H1 (cell line): ENCODE measurements at regions not wholly inside any gene's neighbourhood (a gene's known extent, or its start where the extent isn't known, plus 50 kb on each side); places are given as distances from the start of the nearest gene placed in this dataset.

ENCODE experiments used
- CTCF ChIA-PET: fragments of 300-600 bp; sonication (Branson Sonifier 250); formaldehyde crosslinking; loops from one replicate; lab custom pipeline; 2021; ENCODE audit not compliant: partially characterized antibody; lab: Charles Lee
- POLR2A ChIA-PET: fragments of 300-600 bp; sonication (Branson Sonifier 250); formaldehyde crosslinking; loops from one replicate; lab custom pipeline; 2021; ENCODE audit warnings: inconsistent platforms; ENCODE audit not compliant: partially characterized antibody; lab: Charles Lee
- DNase-seq, 2 experiments: peaks; one replicate each; pipeline versions ENCODE4 v3.0.0 to v3.0.0-alpha.2; 2010 to 2022; ENCODE audit warnings: low spot score in 2 of 2, low read depth in 1 of 2, mixed read lengths in 1 of 2
- FAIRE-seq: peaks from 2 replicates; lab custom pipeline; 2011; peaks lifted over from hg19 to GRCh38; lab: Jason Lieb, UNC
- H2AFZ ChIP-seq: 2 replicates; pipeline ENCODE4 v1.8.1; 2012; ENCODE audit warnings: low read length, inconsistent platforms
- H2AK5ac ChIP-seq: 2 replicates; pipeline ENCODE4 v1.6.1; 2013; ENCODE audit warnings: low read depth, low read length
- H2BK120ac ChIP-seq: replicated peaks from 2 replicates; pipeline ENCODE3; 2013; ENCODE audit warnings: low read depth, low read length, inconsistent platforms
- H2BK12ac ChIP-seq: 2 replicates; pipeline ENCODE4 v1.6.1; 2013; ENCODE audit warnings: low read depth, low read length
- H2BK15ac ChIP-seq: 2 replicates; pipeline ENCODE4 v1.6.1; 2013; ENCODE audit warnings: low read length
- H2BK20ac ChIP-seq: 2 replicates; pipeline ENCODE4 v1.6.1; 2013; ENCODE audit warnings: low read length
- H2BK5ac ChIP-seq: 2 replicates; pipeline ENCODE4 v1.6.1; 2013; ENCODE audit warnings: low read depth, low read length
- H3K14ac ChIP-seq: 2 replicates; pipeline ENCODE4 v1.6.1; 2013; ENCODE audit warnings: inconsistent platforms; ENCODE audit not compliant: insufficient read length
- H3K18ac ChIP-seq: 2 replicates; pipeline ENCODE4 v1.6.1; 2013; ENCODE audit warnings: low read length; ENCODE audit errors: extremely low read depth
- H3K23ac ChIP-seq: 2 replicates; pipeline ENCODE4 v1.6.1; 2013; ENCODE audit warnings: inconsistent platforms; ENCODE audit not compliant: insufficient read length
- H3K23me2 ChIP-seq: 2 replicates; pipeline ENCODE4 v1.6.1; 2013; ENCODE audit warnings: low read depth, low read length
- H3K27ac ChIP-seq: 2 replicates; pipeline ENCODE4 v1.6.1; 2011; ENCODE audit warnings: low read depth, low read length, inconsistent platforms
- H3K27me3 ChIP-seq, 4 experiments: replicated peaks in 1 of 4; 1 replicate in 1 of 4; 2 replicates in 3 of 4; pipeline versions ENCODE4 v1.6.1 to v1.8.1; 2011 to 2013; ENCODE audit warnings: low read length in 3 of 4, mild to moderate bottlenecking in 3 of 4, inconsistent platforms in 2 of 4, mixed read lengths in 2 of 4, moderate library complexity in 1 of 4; ENCODE audit not compliant: control insufficient read depth in 3 of 4, insufficient read depth in 3 of 4; ENCODE audit errors: extremely low read depth in 1 of 4
- H3K36me3 ChIP-seq, 4 experiments: 2 replicates each; pipeline versions ENCODE4 v1.6.1 to v1.8.1; 2011 to 2013; ENCODE audit warnings: mild to moderate bottlenecking in 4 of 4, low read length in 3 of 4, moderate library complexity in 2 of 4, control low read depth in 1 of 4, inconsistent platforms in 1 of 4; ENCODE audit not compliant: insufficient read depth in 4 of 4, control insufficient read depth in 2 of 4
- H3K4ac ChIP-seq: replicated peaks from 2 replicates; pipeline ENCODE3; 2013; ENCODE audit warnings: low read length, low read depth, mixed read lengths, inconsistent platforms; ENCODE audit not compliant: insufficient read length
- H3K4me1 ChIP-seq, 4 experiments: replicated peaks in 1 of 4; 1 replicate in 1 of 4; 2 replicates in 3 of 4; pipeline versions ENCODE4 v1.6.1 to v1.8.1; 2011 to 2013; ENCODE audit warnings: low read length in 3 of 4, inconsistent platforms in 2 of 4, mixed read lengths in 1 of 4; ENCODE audit not compliant: insufficient read depth in 4 of 4, control insufficient read depth in 3 of 4
- H3K4me2 ChIP-seq, 2 experiments: 2 replicates each; pipeline versions ENCODE4 v1.6.1 to v1.8.1; 2011 to 2013; ENCODE audit warnings: low read depth in 2 of 2, low read length in 2 of 2, control low read depth in 1 of 2, inconsistent platforms in 1 of 2, mild to moderate bottlenecking in 1 of 2; ENCODE audit not compliant: insufficient read depth in 1 of 2
- H3K4me3 ChIP-seq, 4 experiments: fragments of 200-600, 300-600 bp in 1 of 4; sonication (generic), shearing (Covaris generic), sonication (Bioruptor Twin) in 1 of 4; 2 replicates each; pipeline versions ENCODE4 v1.5.1 to v1.8.1; 2011 to 2016; ENCODE audit warnings: low read length in 4 of 4, low read depth in 3 of 4, control low read depth in 2 of 4, inconsistent platforms in 2 of 4, mild to moderate bottlenecking in 2 of 4, mixed read lengths in 1 of 4, moderate library complexity in 1 of 4; ENCODE audit not compliant: insufficient read depth in 2 of 4; ENCODE audit errors: extremely low read depth in 1 of 4
- H3K56ac ChIP-seq: replicated peaks from 2 replicates; pipeline ENCODE3; 2013; ENCODE audit warnings: low read depth, mild to moderate bottlenecking, mixed read lengths, low read length, inconsistent platforms; ENCODE audit not compliant: insufficient read length
- H3K79me1 ChIP-seq: 2 replicates; pipeline ENCODE4 v1.6.1; 2013; ENCODE audit warnings: low read depth, low read length, control low read depth
- H3K79me2 ChIP-seq, 2 experiments: 2 replicates each; pipeline versions ENCODE4 v1.6.1 to v1.8.1; 2012 to 2013; ENCODE audit warnings: low read length in 2 of 2, mild to moderate bottlenecking in 2 of 2, inconsistent platforms in 1 of 2; ENCODE audit not compliant: insufficient read depth in 2 of 2, control insufficient read depth in 1 of 2
- H3K9ac ChIP-seq, 4 experiments: replicated peaks in 1 of 4; 1 replicate in 1 of 4; 2 replicates in 3 of 4; pipeline versions ENCODE4 v1.6.1 to v1.8.1; 2011 to 2013; ENCODE audit warnings: low read depth in 3 of 4, low read length in 3 of 4, control low read depth in 2 of 4, mild to moderate bottlenecking in 2 of 4, moderate library complexity in 2 of 4, inconsistent platforms in 1 of 4; ENCODE audit errors: extremely low read depth in 1 of 4
- H3K9me3 ChIP-seq, 2 experiments: 2 replicates each; pipeline versions ENCODE4 v1.6.1 to v1.8.1; 2012 to 2013; ENCODE audit warnings: mild to moderate bottlenecking in 2 of 2, moderate library complexity in 2 of 2, control low read depth in 1 of 2, inconsistent platforms in 1 of 2, low read depth in 1 of 2, low read length in 1 of 2, mixed read lengths in 1 of 2; ENCODE audit not compliant: insufficient read depth in 2 of 2
- H4K20me1 ChIP-seq, 2 experiments: replicated peaks in 1 of 2; 2 replicates each; pipeline versions ENCODE3 to v1.8.1; 2011 to 2013; ENCODE audit warnings: inconsistent platforms in 2 of 2, low read length in 2 of 2, mild to moderate bottlenecking in 1 of 2; ENCODE audit not compliant: insufficient read depth in 2 of 2, control insufficient read depth in 1 of 2
- H4K5ac ChIP-seq: 2 replicates; pipeline ENCODE4 v1.6.1; 2013; ENCODE audit warnings: low read length, low read depth, mixed read lengths, inconsistent platforms; ENCODE audit not compliant: insufficient read length
- H4K8ac ChIP-seq: 2 replicates; pipeline ENCODE4 v1.8.0; 2013; ENCODE audit warnings: mild to moderate bottlenecking, moderate library complexity, low read length, inconsistent platforms; ENCODE audit not compliant: insufficient read depth; ENCODE audit errors: extremely low read depth
- H4K91ac ChIP-seq: replicated peaks from 2 replicates; pipeline ENCODE3; 2013; ENCODE audit warnings: low read length, mixed read lengths, inconsistent platforms; ENCODE audit not compliant: insufficient read length
- CBX5 ChIP-seq: fragments of 300-800, 300-1000 bp; sonication (generic); IDR thresholded peaks from 2 replicates; pipeline ENCODE4 v1.7.1; 2016; ENCODE audit warnings: antibody characterized with exemption, low read length, low read depth
- CHD2 ChIP-seq: IDR thresholded peaks from 2 replicates; pipeline ENCODE4 v1.6.1; 2012; ENCODE audit warnings: low read length, improper control_type of control experiment
- CREB1 ChIP-seq: IDR thresholded peaks from 2 replicates; pipeline ENCODE4 v1.6.1; 2012; ENCODE audit warnings: inconsistent platforms
- EP300 ChIP-seq, 2 experiments: IDR thresholded peaks; 1 replicate in 1 of 2; 2 replicates in 1 of 2; pipeline ENCODE4 v1.6.1; 2011 to 2012; ENCODE audit warnings: low read depth in 2 of 2, low read length in 2 of 2, mild to moderate bottlenecking in 2 of 2, borderline replicate concordance in 1 of 2, inconsistent platforms in 1 of 2, moderate library complexity in 1 of 2
- POLR2A ChIP-seq, 2 experiments: IDR thresholded peaks; 1 replicate in 1 of 2; 2 replicates in 1 of 2; pipeline ENCODE4 v1.6.1; 2011; ENCODE audit warnings: low read depth in 2 of 2, low read length in 2 of 2, mild to moderate bottlenecking in 2 of 2; ENCODE audit errors: control extremely low read depth in 1 of 2
- POLR2AphosphoS5 ChIP-seq: IDR thresholded peaks from 2 replicates; pipeline ENCODE4 v1.6.1; 2011; ENCODE audit warnings: low read depth, low read length
- TEAD4 ChIP-seq: IDR thresholded peaks from 2 replicates; pipeline ENCODE4 v1.6.1; 2012; ENCODE audit warnings: low read depth, low read length, inconsistent platforms, mixed read lengths
- YY1 ChIP-seq: IDR thresholded peaks from 2 replicates; pipeline ENCODE4 v1.6.1; 2011; ENCODE audit warnings: low read depth, mild to moderate bottlenecking, low read length
- WGBS, 2 experiments: shearing (Covaris generic) in 1 of 2; methylation state at CpG; one replicate each; pipeline versions ENCODE4 v1.1.6 to v1.1.7; 2013 to 2015; ENCODE audit warnings: low lambda C conversion rate in 2 of 2, mixed read lengths in 2 of 2, inconsistent platforms in 1 of 2, low coverage in 1 of 2, missing lambda C conversion rate in 1 of 2; ENCODE audit not compliant: insufficient replicate concordance in 2 of 2, insufficient coverage in 1 of 2, insufficient read length in 1 of 2; ENCODE audit errors: extremely low coverage in 1 of 2, missing lambda C conversion rate in 1 of 2; 5-methylcytosine and 5-hydroxymethylcytosine counted together
- TF ChIP-seq, protein P1 (sequence below): IDR thresholded peaks from 2 replicates; pipeline ENCODE4 v1.6.1; 2011; ENCODE audit warnings: low read length, improper control_type of control experiment
- TF ChIP-seq, protein P2 (sequence below): IDR thresholded peaks from 2 replicates; pipeline ENCODE4 v1.6.1; 2011; ENCODE audit warnings: low read depth, mild to moderate bottlenecking, low read length; ENCODE audit not compliant: insufficient read depth

DNA sequence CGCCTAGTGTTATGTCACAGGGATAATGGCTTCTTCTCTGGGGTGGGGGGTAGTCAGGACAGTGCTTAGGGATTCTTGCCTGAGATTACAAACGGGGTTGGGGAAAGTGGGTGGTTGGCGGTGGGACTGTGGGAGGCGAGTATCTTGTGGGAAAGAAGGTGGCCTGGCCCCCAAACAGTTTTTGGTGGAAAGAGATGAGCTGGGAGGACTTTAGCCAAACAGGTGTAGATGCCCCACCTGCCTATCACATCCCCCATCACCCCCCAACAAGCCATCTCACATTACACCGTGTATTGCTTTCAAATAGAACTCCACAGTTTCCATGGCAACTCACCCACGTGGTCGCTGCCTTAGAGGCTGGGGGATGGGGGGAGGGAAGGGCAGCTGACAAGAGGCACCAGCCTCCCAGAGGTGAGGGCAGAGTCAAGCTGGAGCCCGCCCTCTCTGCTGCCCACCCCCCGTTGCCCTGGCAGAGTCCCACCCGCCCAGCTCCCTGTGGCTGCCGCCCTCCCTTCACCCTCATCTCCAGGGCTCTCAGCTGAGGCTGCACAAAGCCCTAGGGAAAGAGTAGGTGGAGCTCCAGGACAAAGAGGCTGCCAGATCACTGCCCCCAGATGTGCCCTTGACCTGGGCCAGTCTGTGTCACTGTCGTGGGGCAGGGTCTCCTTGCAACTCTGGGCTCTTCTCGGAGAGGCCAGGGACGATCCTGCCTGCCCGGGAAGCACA, 98.3 kb downstream of the LRRC74A start:
- H2BK5ac ChIP-seq: peak overlapping the region; percentile 75
- H3K23me2 ChIP-seq: peaks cover 5% of the 10 kb centered on the region; the same call in 1 of the 2 replicates
- no peaks in the 10 kb centered on the region for H4K20me1 ChIP-seq
- H3K4me2 ChIP-seq: peak overlapping the region; percentile 63 to 67
- H3K27ac ChIP-seq: peak overlapping the region; percentile 94
- H2BK15ac ChIP-seq: peak overlapping the region; percentile 19; the same call in 1 of the 2 replicates
- peak; percentile 96 for FAIRE-seq
- WGBS, 2 experiments: 14% methylated on average over 10 of the region's 15 CpGs; no CpG with 5 or more reads in 1 of the 2 experiments
- H2BK12ac ChIP-seq: peak overlapping the region; percentile 98
- peak overlapping the region; percentile 7 for H4K5ac ChIP-seq
- no peaks in the 10 kb centered on the region for H3K9me3 ChIP-seq
- H2BK20ac ChIP-seq: peak overlapping the region; percentile 97; the same call in 1 of the 2 replicates
- peak overlapping the region in 2 of 4 experiments; percentile 70; a peak in 5 of 7 replicates for H3K9ac ChIP-seq
- peaks cover 11 to 58% (median 44%) of the 10 kb centered on the region in 4 experiments for H3K4me1 ChIP-seq
- no peak overlapping the region for H3K14ac ChIP-seq
- H3K79me2 ChIP-seq: no peaks in the 10 kb centered on the region
- peak overlapping the region; percentile 45 for H4K91ac ChIP-seq
- H4K8ac ChIP-seq: 0 out of 2 replicates have a peak overlapping the region, but pooled peaks have one; percentile 66
- no peak overlapping the region; the same call in 1 of the 2 replicates for H2AK5ac ChIP-seq
- no peak overlapping the region for H3K23ac ChIP-seq
- no peaks in the 10 kb centered on the region for H3K36me3 ChIP-seq
- H3K79me1 ChIP-seq: no peaks in the 10 kb centered on the region
- H3K4ac ChIP-seq: peak overlapping the region; percentile 10
- peak overlapping the region in 2 of 4 experiments; percentile 29 to 48; a peak in 4 of 8 replicates for H3K4me3 ChIP-seq
- DNase-seq: peak; percentile 87
- H3K56ac ChIP-seq: no peak overlapping the region
- POLR2A ChIA-PET: interaction anchor here (0.6 to 10.1 kb wide), 18 partner anchors 11 to 203 kb away, joined by 3 to 78 read pairs (median 4); partner anchors contain the start of genes CIPC and IRF2BPL
- peak overlapping the region; percentile 84 for H3K18ac ChIP-seq
- no peaks in the 10 kb centered on the region for H3K27me3 ChIP-seq
- CTCF ChIA-PET: interaction anchor here (0.7 to 24.1 kb wide), 13 partner anchors 9 to 144 kb away, joined by 3 to 424 read pairs (median 7); no protein-coding TSS in a partner anchor
- peak overlapping the region; percentile 73; the same call in 1 of the 2 replicates for H2AFZ ChIP-seq
- no peak overlapping the region for H2BK120ac ChIP-seq
- TF ChIP-seq POLR2A (IDR thresholded peaks at IDR 0.05; ENCODE audit: control extremely low read depth in 1 of 2, low read depth in 2 of 2, low read length in 2 of 2): peak in 1 of 2 experiments; percentile 68; a peak in 1 of 3 replicates
- peak; percentile 57; the same call in 1 of the 2 replicates for TF ChIP-seq CHD2
- no peak for TF ChIP-seq CREB1
- peak; percentile 23; the same call in 1 of the 2 replicates for TF ChIP-seq POLR2AphosphoS5
- TF ChIP-seq, protein P1, sequence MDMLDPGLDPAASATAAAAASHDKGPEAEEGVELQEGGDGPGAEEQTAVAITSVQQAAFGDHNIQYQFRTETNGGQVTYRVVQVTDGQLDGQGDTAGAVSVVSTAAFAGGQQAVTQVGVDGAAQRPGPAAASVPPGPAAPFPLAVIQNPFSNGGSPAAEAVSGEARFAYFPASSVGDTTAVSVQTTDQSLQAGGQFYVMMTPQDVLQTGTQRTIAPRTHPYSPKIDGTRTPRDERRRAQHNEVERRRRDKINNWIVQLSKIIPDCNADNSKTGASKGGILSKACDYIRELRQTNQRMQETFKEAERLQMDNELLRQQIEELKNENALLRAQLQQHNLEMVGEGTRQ: peak; percentile 89
- peak; percentile 4; the same call in 1 of the 2 replicates for TF ChIP-seq YY1
- no peak for TF ChIP-seq CBX5
- TF ChIP-seq EP300 (IDR thresholded peaks at IDR 0.05; ENCODE audit: borderline replicate concordance in 1 of 2, low read depth in 2 of 2, low read length in 2 of 2): peak; percentile 62 to 93
- TF ChIP-seq, protein P2, sequence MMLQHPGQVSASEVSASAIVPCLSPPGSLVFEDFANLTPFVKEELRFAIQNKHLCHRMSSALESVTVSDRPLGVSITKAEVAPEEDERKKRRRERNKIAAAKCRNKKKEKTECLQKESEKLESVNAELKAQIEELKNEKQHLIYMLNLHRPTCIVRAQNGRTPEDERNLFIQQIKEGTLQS: peak; percentile 60
- TF ChIP-seq TEAD4: 0 out of 2 replicates have a peak, but pooled peaks have one; percentile 5
